HEK293 (cell line): ENCODE measurements at regions not wholly inside any gene's neighbourhood (a gene's known extent, or its start where the extent isn't known, plus 50 kb on each side); places are given as distances from the start of the nearest gene placed in this dataset.

Experiments used
- CTCF ChIA-PET: fragments of 350-600 bp; formaldehyde crosslinking; extraction: SDS; loops from one replicate; lab custom pipeline; 2021; ENCODE audit warnings: antibody characterized with exemption; lab: Yijun Ruan, JAX
- POLR2A ChIA-PET: fragments of 300-600 bp; formaldehyde crosslinking; extraction: SDS; loops from one replicate; lab custom pipeline; 2020; ENCODE audit warnings: antibody characterized with exemption, inconsistent platforms; lab: Yijun Ruan, JAX
- H3K27ac ChIP-seq: fragments of 200-500 bp; sonication (Bioruptor generic); 2 replicates; pipeline ENCODE4 v1.5.1; 2014; ENCODE audit warnings: low read depth, low read length, control low read depth, inconsistent platforms; ENCODE audit errors: extremely low read depth
- H3K36me3 ChIP-seq, 2 experiments: fragments of 200-500 bp in 1 of 2; sonication (Bioruptor generic) in 1 of 2; 1 replicate in 1 of 2; 2 replicates in 1 of 2; pipeline ENCODE4 v1.5.1; 2014 to 2017; ENCODE audit warnings: inconsistent platforms in 2 of 2, low read length in 2 of 2; ENCODE audit not compliant: control insufficient read depth in 2 of 2, insufficient read depth in 1 of 2
- H3K4me1 ChIP-seq: fragments of 200-500 bp; sonication (Bioruptor generic); 2 replicates; pipeline ENCODE4 v1.5.1; 2014; ENCODE audit warnings: mild to moderate bottlenecking, low read length, inconsistent platforms; ENCODE audit not compliant: control insufficient read depth, insufficient read depth
- H3K4me3 ChIP-seq: 2 replicates; pipeline ENCODE4 v1.5.1; 2011; ENCODE audit warnings: low read depth, mild to moderate bottlenecking, control low read depth, low read length, moderate library complexity
- H3K9me3 ChIP-seq: fragments of 200-500 bp; sonication (Bioruptor generic); 2 replicates; pipeline ENCODE4 v1.5.1; 2014; ENCODE audit warnings: low read depth, low read length, inconsistent platforms; ENCODE audit not compliant: control insufficient read depth, insufficient read depth
- ATF2 ChIP-seq: fragments of 450-650 bp; formaldehyde crosslinking; IDR thresholded peaks from 2 replicates; pipeline ENCODE4 v1.5.1; 2016; ENCODE audit warnings: missing biosample characterization, missing genetic modification characterization, low read depth
- HIC1 ChIP-seq: fragments of 450-650 bp; formaldehyde crosslinking; IDR thresholded peaks from 2 replicates; pipeline ENCODE4 v1.5.1; 2016; ENCODE audit warnings: missing biosample characterization, missing genetic modification characterization
- IKZF3 ChIP-seq: fragments of 450-650 bp; IDR thresholded peaks from 2 replicates; pipeline ENCODE4 v1.5.0; 2018; ENCODE audit warnings: missing biosample characterization, mild to moderate bottlenecking, missing genetic modification characterization, moderate library complexity
- INSM2 ChIP-seq: fragments of 450-650 bp; formaldehyde crosslinking; IDR thresholded peaks from 2 replicates; pipeline ENCODE4 v1.5.1; 2016; ENCODE audit warnings: missing biosample characterization, missing genetic modification characterization
- KLF10 ChIP-seq: fragments of 450-650 bp; IDR thresholded peaks from 2 replicates; pipeline ENCODE4 v1.5.1; 2018; ENCODE audit warnings: missing biosample characterization, mild to moderate bottlenecking, missing genetic modification characterization
- MEIS1 ChIP-seq: sonication (generic); formaldehyde crosslinking; IDR thresholded peaks from 2 replicates; pipeline ENCODE4 v1.8.1; 2022; ENCODE audit warnings: missing genetic modification reagents, mild to moderate bottlenecking, borderline replicate concordance
- SCRT1 ChIP-seq: fragments of 450-650 bp; formaldehyde crosslinking; IDR thresholded peaks from 2 replicates; pipeline ENCODE4 v1.5.1; 2016; ENCODE audit warnings: missing biosample characterization, missing genetic modification characterization, borderline replicate concordance
- YY2 ChIP-seq: fragments of 450-650 bp; formaldehyde crosslinking; IDR thresholded peaks from 2 replicates; pipeline ENCODE4 v1.5.1; 2016; ENCODE audit warnings: missing biosample characterization, missing genetic modification characterization
- ZBTB17 ChIP-seq: fragments of 450-650 bp; formaldehyde crosslinking; IDR thresholded peaks from 2 replicates; pipeline ENCODE4 v1.5.1; 2016; ENCODE audit warnings: missing biosample characterization, missing genetic modification characterization
- ZBTB6 ChIP-seq: fragments of 450-650 bp; formaldehyde crosslinking; IDR thresholded peaks from 2 replicates; pipeline ENCODE4 v1.5.1; 2017; ENCODE audit warnings: missing biosample characterization, missing genetic modification characterization
- ZFP37 ChIP-seq: fragments of 450-650 bp; formaldehyde crosslinking; IDR thresholded peaks from 2 replicates; pipeline ENCODE4 v1.5.1; 2016; ENCODE audit warnings: missing biosample characterization, missing genetic modification characterization
- ZNF114 ChIP-seq: fragments of 450-650 bp; formaldehyde crosslinking; IDR thresholded peaks from 2 replicates; pipeline ENCODE4 v1.5.0; 2017; ENCODE audit warnings: missing biosample characterization, missing genetic modification characterization
- ZNF133 ChIP-seq: fragments of 450-650 bp; formaldehyde crosslinking; IDR thresholded peaks from 2 replicates; pipeline ENCODE4 v1.5.1; 2016; ENCODE audit warnings: missing biosample characterization, missing genetic modification characterization
- ZNF146 ChIP-seq: fragments of 450-650 bp; formaldehyde crosslinking; IDR thresholded peaks from 2 replicates; pipeline ENCODE4 v1.5.1; 2016; ENCODE audit warnings: missing biosample characterization, missing genetic modification characterization
- ZNF16 ChIP-seq: fragments of 450-650 bp; formaldehyde crosslinking; IDR thresholded peaks from 2 replicates; pipeline ENCODE4 v1.5.1; 2016; ENCODE audit warnings: low read depth, missing biosample characterization, missing genetic modification characterization
- ZNF23 ChIP-seq: fragments of 450-650 bp; formaldehyde crosslinking; IDR thresholded peaks from 2 replicates; pipeline ENCODE4 v1.5.1; 2016; ENCODE audit warnings: missing biosample characterization, missing genetic modification characterization, borderline replicate concordance
- ZNF426 ChIP-seq: fragments of 450-650 bp; formaldehyde crosslinking; IDR thresholded peaks from 2 replicates; pipeline ENCODE4 v1.5.1; 2017; ENCODE audit warnings: missing biosample characterization, missing genetic modification characterization, mild to moderate bottlenecking, inconsistent platforms, moderate library complexity
- ZNF626 ChIP-seq: fragments of 450-650 bp; sonication (Bioruptor Pico); formaldehyde crosslinking; IDR thresholded peaks from 2 replicates; pipeline ENCODE4 v1.5.1; 2018; ENCODE audit warnings: missing biosample characterization, missing genetic modification characterization, inconsistent platforms
- ZNF692 ChIP-seq: fragments of 450-650 bp; formaldehyde crosslinking; IDR thresholded peaks from 2 replicates; pipeline ENCODE4 v1.5.1; 2016; ENCODE audit warnings: missing biosample characterization, missing genetic modification characterization
- ZNF701 ChIP-seq: fragments of 450-650 bp; formaldehyde crosslinking; IDR thresholded peaks from 2 replicates; pipeline ENCODE4 v1.5.1; 2016; ENCODE audit warnings: missing biosample characterization, missing genetic modification characterization
- ZNF747 ChIP-seq: fragments of 450-650 bp; formaldehyde crosslinking; IDR thresholded peaks from 2 replicates; pipeline ENCODE4 v1.5.1; 2016; ENCODE audit warnings: missing biosample characterization, missing genetic modification characterization
- ZNF792 ChIP-seq: fragments of 450-650 bp; formaldehyde crosslinking; IDR thresholded peaks from 2 replicates; pipeline ENCODE4 v1.5.1; 2016; ENCODE audit warnings: missing biosample characterization, missing genetic modification characterization

- TF ChIP-seq ATF2 (tag by site-specific recombination) (no peak), ZNF114 (tag by site-specific recombination) (no peak), ZNF692 (tag by site-specific recombination) (no peak), HIC1 (tag by site-specific recombination) (no peak)
Measured at GRCh38 chr15:62426387-62426956, 261.4 kb upstream of the C2CD4B start (continued).

- H3K27ac ChIP-seq: no peak overlapping the region
- POLR2A ChIA-PET: no interaction called here
- CTCF ChIA-PET: interaction anchor here (0.6 kb wide), 1 partner anchor 95 kb away, joined by 3 read pairs; no protein-coding TSS in a partner anchor
Measured at GRCh38 chr15:62428259-62428658, 263.2 kb upstream of the C2CD4B start.

GRCh38 chr15:62428851-62429598, 263.9 kb upstream of the C2CD4B start:
- Histone ChIP-seq H3K27ac (no peak overlapping the region), H3K4me3 (no peak overlapping the region), H3K36me3 (no peaks in the 10 kb centered on the region), H3K9me3 (no peaks in the 10 kb centered on the region), H3K4me1 (no peaks in the 10 kb centered on the region)
- ChIA-PET POLR2A (no interaction called here), CTCF (no interaction called here)
- TF ChIP-seq ZNF626 (tag by site-specific recombination) (no peak), INSM2 (tag by site-specific recombination) (no peak), IKZF3 (tag by site-specific recombination) (no peak), ZNF747 (tag by site-specific recombination) (no peak), ZNF16 (tag by site-specific recombination) (no peak), ZNF146 (tag by site-specific recombination) (no peak), ZBTB17 (tag by site-specific recombination) (no peak), ZNF133 (no peak), ZNF426 (tag by site-specific recombination) (no peak), ZNF23 (tag by site-specific recombination) (no peak), YY2 (tag by site-specific recombination) (no peak), MEIS1 (CRISPR knock-in tag) (no peak), ZNF792 (tag by site-specific recombination) (no peak), ZBTB6 (tag by site-specific recombination) (no peak), ZNF701 (no peak)

More at GRCh38 chr15:62428259-62428658, 263.2 kb upstream of the C2CD4B start:
- Histone ChIP-seq H3K4me1 (no peaks in the 10 kb centered on the region), H3K36me3 (no peaks in the 10 kb centered on the region), H3K4me3 (no peak overlapping the region), H3K9me3 (no peaks in the 10 kb centered on the region)
- TF ChIP-seq ZFP37 (tag by site-specific recombination) (no peak), KLF10 (tag by site-specific recombination) (no peak), SCRT1 (tag by site-specific recombination) (no peak), ZNF792 (tag by site-specific recombination) (no peak)
